GM12872 (cell line): ENCODE measurements at regions not wholly inside any gene's neighbourhood (a gene's known extent, or its start where the extent isn't known, plus 50 kb on each side); places are given as distances from the start of the nearest gene placed in this dataset.

Experiments used
- CTCF ChIP-seq: IDR thresholded peaks from 3 replicates; pipeline ENCODE4 v1.5.1; 2011; ENCODE audit warnings: low read depth, mild to moderate bottlenecking, low read length, moderate library complexity; ENCODE audit not compliant: insufficient read depth

GRCh38 chr1:98546319-98546718 is 115.2 kb upstream of the SNX7 start:
- TF ChIP-seq CTCF: no peak

DNA sequence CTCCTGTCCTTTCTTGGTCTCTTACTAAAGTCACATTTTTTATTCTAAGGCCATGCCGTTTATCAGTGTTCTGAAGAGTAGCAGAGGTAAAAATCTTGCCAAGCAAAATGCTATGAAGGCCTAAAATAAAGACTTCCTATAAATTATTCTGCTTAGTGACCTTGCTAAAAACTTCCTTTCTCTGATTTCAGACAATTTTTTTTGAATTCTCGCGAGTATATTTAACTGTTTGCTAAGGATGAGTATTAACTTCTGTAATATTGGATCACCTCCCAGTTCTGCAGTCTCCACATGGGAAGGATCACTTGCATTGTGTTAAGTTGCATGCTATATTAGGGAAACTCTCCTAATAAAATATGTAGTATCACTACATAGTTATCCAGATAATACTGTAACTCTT is 123.4 kb upstream of the SNX7 start:
- no peak for TF ChIP-seq CTCF

- TF ChIP-seq CTCF: no peak
These were observed 138.3 kb upstream of the SNX7 start for GRCh38 chr1:98523256-98523655.

GRCh38 chr1:98516306-98516705 is 145.2 kb upstream of the SNX7 start:
- TF ChIP-seq CTCF: no peak

DNA sequence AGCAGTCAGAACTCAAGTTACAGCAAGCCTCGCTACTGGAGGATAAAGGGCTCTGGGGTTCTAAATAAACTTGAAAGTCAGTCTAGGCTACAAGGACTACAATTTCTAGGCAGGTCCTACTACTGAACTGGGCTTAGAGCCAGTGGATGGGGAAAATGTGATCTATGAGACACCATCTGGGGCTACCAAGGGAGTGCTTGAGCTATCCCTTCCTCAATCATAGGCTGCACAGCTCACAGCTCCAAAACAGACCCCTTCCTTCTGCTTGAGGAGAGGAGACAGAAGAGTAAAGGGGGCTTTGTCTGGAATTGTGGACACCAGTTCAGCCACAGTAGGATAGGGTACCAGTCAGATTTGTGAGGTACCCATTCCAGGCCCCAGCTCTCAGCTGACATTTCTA is 145.8 kb upstream of the SNX7 start:
- no peak for TF ChIP-seq CTCF

- TF ChIP-seq CTCF: no peak
These were observed 157.8 kb upstream of the SNX7 start for GRCh38 chr1:98503771-98504170.

- no peak for TF ChIP-seq CTCF
These were observed 158.6 kb upstream of the SNX7 start for GRCh38 chr1:98502937-98503336.

GRCh38 chr1:98500324-98500723 is 161.2 kb upstream of the SNX7 start:
- TF ChIP-seq CTCF: no peak
